ENCODE measurements at regions not wholly inside any gene's neighbourhood (a gene's known extent, or its start where the extent isn't known, plus 50 kb on each side); places are given as distances from the start of the nearest gene placed in this dataset.

GRCh38 chr3:83426300-83426699 lies 1532.5 kb upstream of the CADM2 start:
- TF ChIP-seq TCF4 (CRISPR knock-in tag; IDR thresholded peaks at IDR 0.05; ENCODE audit: borderline replicate concordance) (no peak), PPARA (CRISPR knock-in tag; IDR thresholded peaks at IDR 0.05; ENCODE audit: borderline replicate concordance) (no peak), BACH2 (CRISPR knock-in tag; IDR thresholded peaks at IDR 0.05; ENCODE audit: borderline replicate concordance) (no peak), ZNF70 (CRISPR knock-in tag; IDR thresholded peaks at IDR 0.05) (no peak), RARB (CRISPR knock-in tag; IDR thresholded peaks at IDR 0.05) (no peak), CREB5 (CRISPR knock-in tag; IDR thresholded peaks at IDR 0.05; ENCODE audit: low read depth) (no peak), ZFP30 (CRISPR knock-in tag; IDR thresholded peaks at IDR 0.05) (no peak), ZFP3 (CRISPR knock-in tag; IDR thresholded peaks at IDR 0.05) (no peak), CSDC2 (CRISPR knock-in tag; IDR thresholded peaks at IDR 0.05) (no peak), PATZ1 (CRISPR knock-in tag; IDR thresholded peaks at IDR 0.05; ENCODE audit: borderline replicate concordance) (no peak), SNAI2 (CRISPR knock-in tag; IDR thresholded peaks at IDR 0.05) (no peak), OSR1 (CRISPR knock-in tag; IDR thresholded peaks at IDR 0.05) (no peak), TSHZ2 (CRISPR knock-in tag; IDR thresholded peaks at IDR 0.05) (no peak), POU6F1 (CRISPR knock-in tag; IDR thresholded peaks at IDR 0.05; ENCODE audit: borderline replicate concordance, low read depth) (no peak)
